K562 (cell line): ENCODE measurements at regions not wholly inside any gene's neighbourhood (a gene's known extent, or its start where the extent isn't known, plus 50 kb on each side); places are given as distances from the start of the nearest gene placed in this dataset.
A peak's percentile ranks its signal among the peaks of the same experiment; 100 is the strongest.

ENCODE experiments used
- ATAC-seq: fragments of 200-7000 bp; cut with Tn5 transposase; 3 replicates; pipeline ENCODE4 v1.9.1; 2020; ENCODE audit warnings: moderate library complexity
- BruUV-seq: library from RNA; stranded (reverse); fragments of 400-500 nt; replicated peaks from 2 replicates; lab custom pipeline; 2021; lab: Mats Ljungman, UMichigan
- CTCF ChIA-PET: fragments of 300-600 bp; formaldehyde crosslinking; extraction: SDS; loops from one replicate; lab custom pipeline; 2021; ENCODE audit warnings: low intra/inter-chr PET ratio; lab: Yijun Ruan, JAX
- POLR2A ChIA-PET: fragments of 300-600, 350-650 bp; sonication (Branson Sonifier 250); formaldehyde crosslinking; extraction: SDS; loops from one replicate; lab custom pipeline; 2021; ENCODE audit warnings: antibody characterized with exemption, inconsistent platforms; lab: Yijun Ruan, JAX
- DNase-seq, 4 experiments: peaks; one replicate each; pipeline versions ENCODE4 v3.0.0 to v3.0.0-alpha.2; 2011 to 2018; ENCODE audit warnings: low spot score in 3 of 4, mixed read lengths in 3 of 4; ENCODE audit errors: extremely low read depth in 1 of 4
- FAIRE-seq: peaks from 2 replicates; lab custom pipeline; 2011; peaks lifted over from hg19 to GRCh38; lab: Jason Lieb, UNC
- H2AFZ ChIP-seq: 2 replicates; pipeline ENCODE4 v1.6.0; 2011; ENCODE audit warnings: low read depth, low read length, control low read depth, inconsistent platforms
- H3K27ac ChIP-seq: fragments of 200-600 bp; 3 replicates; pipeline ENCODE4 v1.8.0; 2011; ENCODE audit warnings: low read depth, mild to moderate bottlenecking, control low read depth, inconsistent platforms, low read length, moderate library complexity, mixed read lengths; ENCODE audit errors: extremely low read depth
- H3K27me3 ChIP-seq, 2 experiments: fragments of 300-600 bp in 1 of 2; 2 replicates in 1 of 2; 3 replicates in 1 of 2; pipeline versions ENCODE4 v1.6.0 to v1.8.0; 2011; ENCODE audit warnings: inconsistent platforms in 2 of 2, low read length in 2 of 2, mild to moderate bottlenecking in 1 of 2, mixed read lengths in 1 of 2, moderate library complexity in 1 of 2; ENCODE audit not compliant: control insufficient read depth in 2 of 2, insufficient read depth in 2 of 2
- H3K36me3 ChIP-seq: fragments of 300-600 bp; 3 replicates; pipeline ENCODE4 v1.8.0; 2011; ENCODE audit warnings: mild to moderate bottlenecking, low read length, inconsistent platforms; ENCODE audit not compliant: control insufficient read depth, insufficient read depth
- H3K4me1 ChIP-seq, 2 experiments: fragments of 200-600 bp in 1 of 2; replicated peaks in 1 of 2; 2 replicates in 1 of 2; 3 replicates in 1 of 2; pipeline versions ENCODE4 v1.5.1 to v1.8.0; 2011; ENCODE audit warnings: inconsistent platforms in 2 of 2, low read length in 2 of 2, mild to moderate bottlenecking in 1 of 2, mixed read lengths in 1 of 2, moderate library complexity in 1 of 2; ENCODE audit not compliant: control insufficient read depth in 2 of 2, insufficient read depth in 2 of 2
- H3K4me2 ChIP-seq: 2 replicates; pipeline ENCODE4 v1.6.1; 2011; ENCODE audit warnings: low read length, control low read depth, inconsistent platforms, mixed read lengths; ENCODE audit not compliant: insufficient read depth
- H3K4me3 ChIP-seq: fragments of 200-600 bp; sonication (generic), shearing (Covaris generic); 2 replicates; pipeline ENCODE4 v1.5.1; 2016; ENCODE audit warnings: control low read depth, inconsistent platforms
- H3K79me2 ChIP-seq: fragments of 200-600 bp; 3 replicates; pipeline ENCODE4 v1.8.0; 2011; ENCODE audit warnings: low read length, inconsistent platforms; ENCODE audit not compliant: control insufficient read depth, insufficient read depth
- H3K9ac ChIP-seq, 2 experiments: 2 replicates each; pipeline versions ENCODE4 v1.6.0 to v1.6.1; 2011; ENCODE audit warnings: low read depth in 2 of 2, low read length in 2 of 2, control low read depth in 1 of 2, inconsistent platforms in 1 of 2, mild to moderate bottlenecking in 1 of 2, mixed read lengths in 1 of 2; ENCODE audit not compliant: insufficient read depth in 1 of 2
- H3K9me1 ChIP-seq: one replicate; pipeline ENCODE4 v1.6.0; 2011; ENCODE audit warnings: inconsistent platforms, mild to moderate bottlenecking, low read length, moderate library complexity; ENCODE audit not compliant: control insufficient read depth, insufficient read depth
- H3K9me3 ChIP-seq: replicated peaks from 2 replicates; pipeline ENCODE4 v1.5.1; 2011; ENCODE audit warnings: low read depth, low read length, inconsistent platforms; ENCODE audit not compliant: control insufficient read depth, insufficient read depth
- H4K20me1 ChIP-seq: replicated peaks from 2 replicates; pipeline ENCODE4 v1.6.1; 2011; ENCODE audit warnings: low read length, inconsistent platforms, mixed read lengths; ENCODE audit not compliant: control insufficient read depth, insufficient read depth
- ASH1L ChIP-seq: fragments of 450-650 bp; IDR thresholded peaks from 2 replicates; pipeline ENCODE4 v1.6.1; 2018; ENCODE audit warnings: borderline replicate concordance, mild to moderate bottlenecking, low read depth; ENCODE audit not compliant: partially characterized antibody
- BCLAF1 ChIP-seq, 2 experiments: fragments of 450-650 bp in 1 of 2; IDR thresholded peaks; 2 replicates each; pipeline ENCODE4 v1.6.1; 2011 to 2017; ENCODE audit warnings: low read depth in 2 of 2, antibody characterized with exemption in 1 of 2, borderline replicate concordance in 1 of 2, low read length in 1 of 2, mild to moderate bottlenecking in 1 of 2, mixed read lengths in 1 of 2; ENCODE audit not compliant: control insufficient read depth in 1 of 2
- GATAD2A ChIP-seq: fragments of 450-650 bp; IDR thresholded peaks from 2 replicates; pipeline ENCODE4 v1.6.1; 2017
- HINFP ChIP-seq: fragments of 450-650 bp; conservative IDR thresholded peaks from 2 replicates; pipeline ENCODE4 v1.6.1; 2016; ENCODE audit warnings: missing genetic modification characterization, low read depth, mild to moderate bottlenecking, control low read depth, missing compliant biosample characterization
- HMG20B ChIP-seq: fragments of 250-450 bp; sonication (Bioruptor Pico); IDR thresholded peaks from 2 replicates; pipeline ENCODE4 v1.5.0; 2021; ENCODE audit warnings: mild to moderate bottlenecking
- LARP7 ChIP-seq: fragments of 450-650 bp; IDR thresholded peaks from 2 replicates; pipeline ENCODE4 v1.6.1; 2016
- NR4A1 ChIP-seq, 2 experiments: fragments of 250-450 bp in 1 of 2; fragments of 450-650 bp in 1 of 2; sonication (Bioruptor Pico) in 1 of 2; IDR thresholded peaks; 2 replicates each; pipeline versions ENCODE4 v1.4.0 to v1.6.1; 2016 to 2020; ENCODE audit warnings: mild to moderate bottlenecking in 2 of 2, missing compliant biosample characterization in 1 of 2, missing genetic modification characterization in 1 of 2, moderate library complexity in 1 of 2
- PHB2 ChIP-seq: fragments of 450-650 bp; IDR thresholded peaks from 2 replicates; pipeline ENCODE4 v1.6.1; 2017; ENCODE audit warnings: low read depth
- THRB ChIP-seq: fragments of 450-650 bp; formaldehyde crosslinking; conservative IDR thresholded peaks from 2 replicates; pipeline ENCODE4 v1.4.0; 2022; ENCODE audit warnings: mild to moderate bottlenecking, missing genetic modification characterization
- ZBTB5 ChIP-seq: fragments of 450-650 bp; IDR thresholded peaks from 2 replicates; pipeline ENCODE4 v1.6.1; 2017; ENCODE audit warnings: antibody characterized with exemption
- ZNF512 ChIP-seq: IDR thresholded peaks from 2 replicates; pipeline ENCODE4 v1.6.1; 2016; ENCODE audit warnings: missing genetic modification characterization, missing compliant biosample characterization
- in situ Hi-C: fragments of 300-500 bp; cut with MboI; formaldehyde crosslinking; loops from 4 replicates; pipeline ENCODE4 v1.15.0; 2018; ENCODE audit warnings: inconsistent platforms, mixed read lengths
- intact Hi-C: fragments of 100-400 bp; cut with micrococcal nuclease; formaldehyde crosslinking; loops from 2 replicates; pipeline ENCODE4 v1.14.2; 2022

GRCh38 chr9:105859428-105860091 lies 165.2 kb downstream of the TMEM38B start:
- Histone ChIP-seq H3K4me3 (no peak overlapping the region), H3K36me3 (no peaks in the 10 kb centered on the region), H3K79me2 (no peaks in the 10 kb centered on the region), H3K4me2 (no peak overlapping the region), H3K9me3 (no peaks in the 10 kb centered on the region), H3K9ac (no peak overlapping the region), H2AFZ (no peak overlapping the region), H3K9me1 (no peaks in the 10 kb centered on the region), H3K27me3 (no peaks in the 10 kb centered on the region), H4K20me1 (no peaks in the 10 kb centered on the region), H3K27ac (no peak overlapping the region), H3K4me1 (peaks cover 3 to 5% of the 10 kb centered on the region in 2 experiments; a peak in 3 of 5 replicates)
- intact Hi-C loops (no loop called here), in situ Hi-C loops (no loop called here)
- no peak for FAIRE-seq
- DNase-seq: no peak
- ATAC-seq: no peak
- BruUV-seq: no TSS peak
- ChIA-PET POLR2A (no interaction called here), CTCF (no interaction called here)
- peak; percentile 77 for TF ChIP-seq HINFP
- TF ChIP-seq PHB2: 0 out of 2 replicates have a peak, but pooled peaks have one; percentile 50
- TF ChIP-seq ASH1L: peak; percentile 38
- TF ChIP-seq LARP7: 0 out of 2 replicates have a peak, but pooled peaks have one; percentile 24
- TF ChIP-seq GATAD2A: 0 out of 2 replicates have a peak, but pooled peaks have one; percentile 51
- 0 out of 2 replicates have a peak, but pooled peaks have one; percentile 17 for TF ChIP-seq THRB
- TF ChIP-seq BCLAF1 (IDR thresholded peaks at IDR 0.05; ENCODE audit: borderline replicate concordance in 1 of 2, control insufficient read depth in 1 of 2, low read depth in 2 of 2, low read length in 1 of 2): 0 out of 4 replicates have a peak, but pooled peaks of 1 of the 2 experiments have one; percentile 20
- peak; percentile 100 for TF ChIP-seq ZNF512 (tag)
- TF ChIP-seq NR4A1 (CRISPR knock-in tag; IDR thresholded peaks at IDR 0.05): no peak
- TF ChIP-seq NR4A1 (tag; IDR thresholded peaks at IDR 0.05): no peak
- peak; percentile 55; the same call in 1 of the 2 replicates for TF ChIP-seq ZBTB5
- TF ChIP-seq HMG20B (CRISPR knock-in tag): no peak
